ENCODE measurements at regions not wholly inside any gene's neighbourhood (a gene's known extent, or its start where the extent isn't known, plus 50 kb on each side); places are given as distances from the start of the nearest gene placed in this dataset.

- DNase-seq: no peak
- no peaks in the 10 kb centered on the region for H3K36me3 ChIP-seq (replicated peaks in 1 of 2; ENCODE audit: control insufficient read depth in 1 of 2, insufficient read depth in 2 of 2, low read length in 1 of 2)
- no peaks in the 10 kb centered on the region for H3K79me2 ChIP-seq (ENCODE audit: insufficient read depth)
- no peaks in the 10 kb centered on the region for H3K9me2 ChIP-seq
- H4K20me1 ChIP-seq (ENCODE audit: insufficient read depth): no peaks in the 10 kb centered on the region
- CTCF ChIA-PET: no interaction called here
- H2AFZ ChIP-seq (ENCODE audit: low read depth): no peak overlapping the region
- no peaks in the 10 kb centered on the region for H3F3A ChIP-seq (replicated peaks; ENCODE audit: insufficient read depth)
- no peaks in the 10 kb centered on the region for H3K27me3 ChIP-seq (ENCODE audit: insufficient read depth)
- no peak overlapping the region for H3K27ac ChIP-seq (ENCODE audit: low read depth in 2 of 2, low read length in 1 of 2)
- 60% methylated on average over 6 of the region's 6 CpGs for WGBS (ENCODE audit: low lambda C conversion rate)
- POLR2A ChIA-PET: no interaction called here
- H3K4me1 ChIP-seq (ENCODE audit: control insufficient read depth in 1 of 2, insufficient read depth in 2 of 2, low read depth in 1 of 2, low read length in 1 of 2): peaks cover 0 to 10% of the 10 kb centered on the region in 2 experiments; a peak in 1 of 4 replicates
- TF ChIP-seq EZH2phosphoT487 (IDR thresholded peaks at IDR 0.05; ENCODE audit: borderline replicate concordance, low read depth) (no peak), SMC3 (IDR thresholded peaks at IDR 0.05; ENCODE audit: low read depth, low read length) (no peak), GABPA (IDR thresholded peaks at IDR 0.05; ENCODE audit: low read depth) (no peak), NFIC (IDR thresholded peaks at IDR 0.05; ENCODE audit: borderline replicate concordance) (no peak), RAD21 (IDR thresholded peaks at IDR 0.05; ENCODE audit: low read length) (no peak), REST (IDR thresholded peaks at IDR 0.05; ENCODE audit: low read depth, low read length) (no peak), TAF1 (IDR thresholded peaks at IDR 0.05; ENCODE audit: borderline replicate concordance, low read depth, low read length) (no peak), MXI1 (IDR thresholded peaks at IDR 0.05; ENCODE audit: low read depth, low read length) (no peak), RXRA (IDR thresholded peaks at IDR 0.05; ENCODE audit: borderline replicate concordance, low read depth) (no peak), RCOR1 (IDR thresholded peaks at IDR 0.05; ENCODE audit: low read length) (no peak), PBX3 (IDR thresholded peaks at IDR 0.05) (no peak), TCF12 (IDR thresholded peaks at IDR 0.05) (no peak), USF1 (IDR thresholded peaks at IDR 0.05; ENCODE audit: borderline replicate concordance, low read depth) (no peak), JUND (IDR thresholded peaks at IDR 0.05) (no peak), IRF3 (IDR thresholded peaks at IDR 0.05; ENCODE audit: low read depth, low read length) (no peak)
- H3K9ac ChIP-seq: no peak overlapping the region
- no peak overlapping the region for H3K4me2 ChIP-seq
- H3K4me3 ChIP-seq (ENCODE audit: low read depth in 2 of 2, low read length in 1 of 2): no peak overlapping the region
- H3K9me3 ChIP-seq: no peaks in the 10 kb centered on the region
Measured at GRCh38 chr11:115739146-115739545, 234.9 kb upstream of the CADM1 start.

Measured in SK-N-SH (cell line).